NCI-H226 (cell line): ENCODE measurements at regions not wholly inside any gene's neighbourhood (a gene's known extent, or its start where the extent isn't known, plus 50 kb on each side); places are given as distances from the start of the nearest gene placed in this dataset.

Source experiments
- DNase-seq: peaks from one replicate; pipeline ENCODE4 v3.0.0-alpha.2; 2015

GRCh38 chr2:129755786-129756185 lies 223.7 kb upstream of the RAB6C start:
- DNase-seq = no peak

- DNase-seq = no peak
Measured at GRCh38 chr2:129756276-129756675, 223.2 kb upstream of the RAB6C start.

- DNase-seq = no peak
Measured at GRCh38 chr2:129757366-129757914, 222.0 kb upstream of the RAB6C start.

GRCh38 chr2:129757915-129758783 lies 221.3 kb upstream of the RAB6C start:
- DNase-seq = no peak

GRCh38 chr2:129758784-129759471 lies 220.5 kb upstream of the RAB6C start:
- DNase-seq = no peak

GRCh38 chr2:129759472-129760010 lies 219.9 kb upstream of the RAB6C start:
- no peak for DNase-seq

GRCh38 chr2:129760669-129761068 lies 218.8 kb upstream of the RAB6C start:
- DNase-seq = no peak

GRCh38 chr2:129761569-129762021 lies 217.9 kb upstream of the RAB6C start:
- DNase-seq = no peak

GRCh38 chr2:129762386-129763189 lies 216.9 kb upstream of the RAB6C start:
- DNase-seq = no peak

- DNase-seq = no peak
Measured at GRCh38 chr2:129763190-129763846, 216.1 kb upstream of the RAB6C start.

GRCh38 chr2:129763966-129764365 lies 215.5 kb upstream of the RAB6C start:
- DNase-seq = no peak

- DNase-seq = no peak
Measured at GRCh38 chr2:129764376-129765325, 214.8 kb upstream of the RAB6C start.

- no peak for DNase-seq
Measured at GRCh38 chr2:129765326-129765677, 214.2 kb upstream of the RAB6C start.

- no peak for DNase-seq
Measured at GRCh38 chr2:129765678-129766351, 213.7 kb upstream of the RAB6C start.

GRCh38 chr2:129766374-129766993 lies 213.0 kb upstream of the RAB6C start:
- DNase-seq = no peak

GRCh38 chr2:129767346-129768035 lies 212.0 kb upstream of the RAB6C start:
- DNase-seq = no peak

- DNase-seq = no peak
Measured at GRCh38 chr2:129768036-129768386, 211.5 kb upstream of the RAB6C start.

GRCh38 chr2:129768485-129769184 lies 210.8 kb upstream of the RAB6C start:
- DNase-seq = no peak
